ENCODE measurements at regions not wholly inside any gene's neighbourhood (a gene's known extent, or its start where the extent isn't known, plus 50 kb on each side); places are given as distances from the start of the nearest gene placed in this dataset.

DNA sequence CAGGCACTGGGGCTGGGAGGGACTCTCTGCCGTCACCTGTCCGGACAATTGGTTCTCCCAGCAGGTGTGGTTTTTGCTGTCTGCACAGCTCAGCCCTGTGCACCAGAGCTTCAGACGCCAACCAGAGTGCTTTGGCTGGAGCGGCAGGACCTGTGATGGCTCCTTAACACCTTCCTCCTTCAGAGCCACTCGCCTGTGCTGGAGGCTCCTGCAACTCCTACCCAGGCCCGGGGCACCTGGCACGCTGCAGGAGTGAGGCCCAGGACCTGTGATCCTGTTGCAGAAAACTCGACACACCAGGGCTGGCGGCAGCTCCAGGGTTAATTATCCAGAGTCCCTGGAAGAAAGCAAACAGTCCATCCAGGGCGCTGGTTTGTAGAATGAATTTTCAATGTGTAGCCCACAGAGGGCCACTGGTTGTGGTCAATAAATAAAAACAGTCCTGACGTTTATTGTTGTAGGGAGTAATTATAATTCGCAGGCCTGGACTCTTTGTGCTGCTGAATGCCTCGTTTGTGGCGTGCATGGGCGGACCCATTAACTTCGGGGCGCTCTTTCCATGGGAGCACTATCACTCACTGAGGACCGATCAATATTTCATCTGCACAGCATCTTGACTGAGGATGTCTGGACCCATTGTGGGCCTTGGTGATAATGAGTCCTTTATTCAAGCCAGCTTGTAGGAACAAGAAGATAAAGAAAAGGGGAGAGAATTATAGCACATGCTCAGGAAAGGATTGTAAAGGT is 339.7 kb upstream of the IRX4 start:
- WGBS, result 85% methylated on average over 13 of the region's 18 CpGs
- no peak for DNase-seq (ENCODE audit: low spot score in 2 of 2)
- Histone ChIP-seq H3K4me3 (no peak overlapping the region), H3K27ac (no peak overlapping the region), H3K36me3 (no peaks in the 10 kb centered on the region), H3K4me1 (no peaks in the 10 kb centered on the region), H3K9me3 (no peaks in the 10 kb centered on the region), H3K27me3 (no peaks in the 10 kb centered on the region)
- TF ChIP-seq CTCF (IDR thresholded peaks at IDR 0.05) (no peak), EP300 (IDR thresholded peaks at IDR 0.05) (no peak), POLR2A (IDR thresholded peaks at IDR 0.05) (no peak), POLR2AphosphoS5 (IDR thresholded peaks at IDR 0.05) (no peak)

DNA sequence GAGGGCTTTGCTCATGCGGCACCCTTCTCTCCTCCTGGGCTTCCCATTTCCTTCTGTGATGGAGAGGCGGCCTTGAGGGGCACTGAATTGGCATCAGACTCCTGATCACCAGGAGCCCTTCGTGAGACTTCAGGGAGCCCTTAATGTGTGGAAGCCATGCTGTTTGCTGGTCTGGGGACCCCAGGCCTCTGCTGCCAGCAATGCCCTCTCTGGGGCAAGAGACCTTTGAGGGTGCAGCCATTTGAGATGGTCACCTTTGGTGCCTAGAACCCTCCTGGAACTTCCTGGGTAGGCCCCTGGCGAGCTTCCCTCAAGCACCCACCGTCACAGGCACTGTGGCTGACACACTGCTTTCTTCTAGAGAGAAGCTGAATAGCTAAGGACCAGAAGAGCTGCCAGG is 338.7 kb upstream of the IRX4 start:
- 81% methylated on average over 3 of the region's 5 CpGs for WGBS
- H3K4me1 ChIP-seq, result no peaks in the 10 kb centered on the region
- DNase-seq (ENCODE audit: low spot score in 2 of 2), result no peak

DNA sequence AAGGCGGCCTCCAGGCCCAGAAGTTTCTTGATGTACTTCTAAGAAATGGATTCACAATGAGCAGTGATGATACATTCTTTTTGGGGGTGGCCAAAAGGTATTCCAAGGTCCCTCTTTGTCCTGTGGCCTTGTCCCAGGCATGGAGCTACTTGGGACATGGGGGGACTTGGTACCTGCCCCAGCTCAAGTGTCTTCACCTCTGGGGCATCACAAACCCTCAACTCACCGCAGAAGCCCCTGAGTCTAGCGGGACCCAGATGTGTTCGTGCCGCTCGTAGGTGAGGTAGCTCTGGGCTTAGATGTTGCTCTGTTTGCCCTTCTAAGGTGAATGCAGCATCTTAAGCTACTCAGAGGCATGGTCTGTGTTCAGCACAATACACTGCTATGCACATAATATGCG is 338.0 kb upstream of the IRX4 start:
- Histone ChIP-seq H3K4me1 (no peaks in the 10 kb centered on the region), H3K27me3 (no peaks in the 10 kb centered on the region), H3K9me3 (no peaks in the 10 kb centered on the region), H3K27ac (no peak overlapping the region), H3K4me3 (no peak overlapping the region), H3K36me3 (no peaks in the 10 kb centered on the region)
- WGBS, result 86% methylated on average over 1 of the region's 7 CpGs
- TF ChIP-seq POLR2A (IDR thresholded peaks at IDR 0.05), result no peak
- no peak for TF ChIP-seq POLR2AphosphoS5 (IDR thresholded peaks at IDR 0.05)
- TF ChIP-seq EP300 (IDR thresholded peaks at IDR 0.05), result no peak
- TF ChIP-seq CTCF (IDR thresholded peaks at IDR 0.05), result no peak
- DNase-seq (ENCODE audit: low spot score in 2 of 2), result no peak

More for the DNA sequence above, 338.7 kb upstream of the IRX4 start:
- H3K36me3 ChIP-seq, result no peaks in the 10 kb centered on the region
- H3K9me3 ChIP-seq, result no peaks in the 10 kb centered on the region
- H3K27ac ChIP-seq, result no peak overlapping the region
- TF ChIP-seq CTCF (IDR thresholded peaks at IDR 0.05) (no peak), POLR2A (IDR thresholded peaks at IDR 0.05) (no peak), POLR2AphosphoS5 (IDR thresholded peaks at IDR 0.05) (no peak), EP300 (IDR thresholded peaks at IDR 0.05) (no peak)
- no peaks in the 10 kb centered on the region for H3K27me3 ChIP-seq
- H3K4me3 ChIP-seq, result no peak overlapping the region

DNA sequence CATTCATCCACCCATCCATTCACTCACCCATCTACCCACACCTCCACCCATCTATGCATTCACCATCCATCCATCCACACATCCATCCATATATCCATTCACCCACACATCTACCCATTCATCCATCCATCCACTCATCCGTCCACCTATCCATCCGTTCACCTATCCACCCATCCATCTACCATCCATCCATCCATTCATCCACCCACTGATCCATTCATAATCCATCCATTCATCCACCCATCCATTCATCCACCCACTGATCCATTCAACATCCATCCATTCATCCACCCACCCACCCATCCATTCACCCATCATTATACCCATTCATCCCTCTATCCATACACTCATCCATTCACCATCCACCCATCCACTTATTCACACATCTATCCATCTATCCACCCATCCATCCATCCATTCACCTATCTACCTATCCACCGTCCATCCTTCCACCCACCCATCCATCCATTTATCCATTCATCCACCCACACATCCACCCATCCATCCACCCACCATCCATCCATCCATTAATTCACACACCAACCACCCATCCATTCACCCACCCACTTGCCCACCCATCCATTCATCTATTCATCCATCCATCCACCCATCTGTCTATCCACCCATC is 336.5 kb upstream of the IRX4 start:
- Histone ChIP-seq H3K27ac (no peak overlapping the region), H3K4me3 (no peak overlapping the region), H3K27me3 (no peaks in the 10 kb centered on the region), H3K36me3 (no peaks in the 10 kb centered on the region), H3K4me1 (no peaks in the 10 kb centered on the region), H3K9me3 (no peaks in the 10 kb centered on the region)
- DNase-seq (ENCODE audit: low spot score in 2 of 2), result no peak
- TF ChIP-seq EP300 (IDR thresholded peaks at IDR 0.05) (no peak), POLR2AphosphoS5 (IDR thresholded peaks at IDR 0.05) (no peak), CTCF (IDR thresholded peaks at IDR 0.05) (no peak), POLR2A (IDR thresholded peaks at IDR 0.05) (no peak)
- WGBS, result 93% methylated on average over 3 of the region's 3 CpGs

GRCh38 chr5:2217219-2217618 is 334.5 kb upstream of the IRX4 start:
- DNase-seq (ENCODE audit: low spot score in 2 of 2), result no peak
- H3K36me3 ChIP-seq, result no peaks in the 10 kb centered on the region
- H3K27me3 ChIP-seq, result no peaks in the 10 kb centered on the region
- no peak overlapping the region for H3K4me3 ChIP-seq
- no peaks in the 10 kb centered on the region for H3K9me3 ChIP-seq
- no peak for TF ChIP-seq POLR2A (IDR thresholded peaks at IDR 0.05)
- TF ChIP-seq EP300 (IDR thresholded peaks at IDR 0.05), result no peak
- TF ChIP-seq CTCF (IDR thresholded peaks at IDR 0.05), result no peak
- no peak for TF ChIP-seq POLR2AphosphoS5 (IDR thresholded peaks at IDR 0.05)
- no peak overlapping the region for H3K27ac ChIP-seq
- H3K4me1 ChIP-seq, result no peaks in the 10 kb centered on the region
- WGBS, result 96% methylated on average over 3 of the region's 4 CpGs

All from suprapubic skin (tissue), 4 donors.